NCI-H2196 (cell line): ENCODE measurements at regions not wholly inside any gene's neighbourhood (a gene's known extent, or its start where the extent isn't known, plus 50 kb on each side); places are given as distances from the start of the nearest gene placed in this dataset.
"Not testable (repeated sequence)": the region's sequence is repeated elsewhere in the genome, so short reads cannot be mapped to it uniquely, and the experiment has no call there.

ENCODE experiments used
- DNase-seq: peaks from one replicate; lab custom pipeline; 2025; ENCODE audit not compliant: unreplicated experiment; lab: John Stamatoyannopoulos, UW

DNA sequence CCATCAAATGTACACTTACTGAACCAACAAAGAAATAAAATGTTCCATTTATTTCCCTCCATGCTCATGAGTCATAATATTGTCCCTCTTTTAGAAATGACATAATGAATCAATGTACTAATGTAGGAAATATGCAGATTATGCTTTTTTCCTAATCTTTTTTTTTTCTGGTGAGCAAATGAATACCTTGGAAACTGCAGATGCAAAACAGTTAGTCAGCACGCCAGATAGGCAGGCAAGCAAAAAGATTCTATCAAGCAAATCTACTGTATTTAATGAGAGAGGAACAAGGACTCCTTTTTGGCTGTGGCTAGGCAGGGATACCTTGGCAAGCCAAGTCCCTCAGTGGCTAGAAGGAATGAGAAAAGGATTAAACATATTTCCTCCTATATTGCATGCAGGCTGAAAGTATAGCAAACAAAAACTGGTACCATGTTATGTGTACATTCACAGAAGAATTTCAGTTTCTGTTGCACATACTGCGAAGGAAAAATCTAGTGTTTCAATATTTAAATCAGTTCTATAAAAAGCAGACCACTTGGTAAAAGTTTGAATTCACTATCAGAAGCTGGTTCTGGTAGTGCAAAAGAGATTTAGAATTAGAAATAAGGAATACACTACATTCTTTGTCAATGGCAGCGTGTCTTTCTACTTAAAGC, 605.4 kb downstream of the TLE1 start:
- no peak for DNase-seq

DNA sequence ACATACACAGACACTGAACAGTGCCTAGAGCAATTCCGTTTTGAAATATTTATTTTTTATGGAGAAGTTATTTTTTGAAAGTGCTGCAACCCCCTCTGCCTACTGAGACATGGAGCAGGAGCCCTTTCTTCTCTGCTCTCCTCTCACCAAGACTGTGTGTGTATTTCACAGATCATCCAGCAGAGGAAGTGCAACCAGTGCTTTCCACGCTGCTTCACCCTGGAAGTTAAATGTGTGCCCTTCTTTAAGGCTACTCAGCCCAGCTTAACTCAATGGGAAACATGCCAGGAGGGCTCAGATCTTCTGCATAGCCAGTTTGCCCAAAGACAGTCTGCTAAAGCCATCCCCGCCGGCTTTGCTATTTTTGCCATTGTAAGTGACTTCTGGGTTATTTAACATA, 606.3 kb downstream of the TLE1 start:
- no peak for DNase-seq

- no peak for DNase-seq
These were observed 607.1 kb downstream of the TLE1 start for GRCh38 chr9:81082221-81082620.

DNA sequence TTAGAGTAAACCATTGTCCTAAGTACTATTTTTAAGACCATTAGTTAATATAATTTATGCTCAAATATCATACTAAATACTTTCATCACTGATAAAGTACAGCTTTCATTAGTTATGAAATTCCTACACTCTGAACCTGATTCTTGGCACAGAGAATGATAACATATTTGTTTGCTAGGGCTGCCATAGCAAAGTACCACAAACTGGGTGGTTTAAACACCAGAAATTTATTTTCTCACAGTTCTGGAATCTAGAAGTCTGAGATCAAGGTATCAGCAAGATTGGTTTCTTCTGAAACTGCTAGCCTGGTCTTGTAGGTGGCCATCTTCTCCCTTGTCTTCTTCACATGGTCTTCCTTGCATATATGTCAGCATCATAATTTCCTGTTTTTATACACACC, 608.4 kb downstream of the TLE1 start:
- no peak for DNase-seq

DNA sequence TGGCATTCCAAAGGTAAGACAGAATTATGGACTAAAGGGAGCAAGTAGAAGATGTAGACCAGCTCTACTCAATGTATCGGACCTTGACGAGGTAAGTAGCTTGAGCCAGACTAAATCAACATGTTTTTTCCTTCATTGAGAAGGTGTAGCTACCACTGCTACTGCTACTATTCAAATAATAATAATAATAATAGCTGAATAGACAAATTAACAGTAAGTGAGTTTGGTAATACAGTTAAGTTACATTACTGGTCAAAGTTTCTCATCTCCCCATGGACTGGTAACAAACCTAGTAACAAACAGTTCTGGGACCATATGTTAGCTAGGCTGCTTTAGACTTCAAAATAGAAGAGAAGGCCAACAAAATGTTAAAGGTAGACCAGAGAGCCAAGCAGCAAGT, 609.2 kb downstream of the TLE1 start:
- DNase-seq: no peak

DNA sequence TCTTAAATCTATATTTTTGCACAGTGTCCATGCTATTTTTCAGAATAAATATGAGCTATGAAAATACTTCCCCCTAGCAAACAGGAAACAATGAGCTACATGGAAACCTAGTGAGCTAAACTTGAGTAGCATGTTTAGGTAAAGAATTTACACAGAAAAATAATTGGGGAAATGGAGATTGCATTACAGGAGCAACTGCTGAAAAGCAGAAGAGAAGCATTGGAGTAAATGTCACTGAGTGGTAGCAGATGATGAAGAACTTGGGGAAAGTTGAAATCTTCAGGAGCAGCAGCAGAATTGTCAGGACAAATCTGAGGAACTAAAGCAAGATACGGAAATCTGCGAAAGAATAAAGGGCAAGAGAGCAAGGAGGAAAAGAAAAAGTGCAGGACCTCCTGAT, 610.3 kb downstream of the TLE1 start:
- no peak for DNase-seq

- DNase-seq: no peak
These were observed 610.8 kb downstream of the TLE1 start for GRCh38 chr9:81078555-81078954.

GRCh38 chr9:81077572-81077971, 611.8 kb downstream of the TLE1 start:
- no peak for DNase-seq

- no peak for DNase-seq
These were observed 613.2 kb downstream of the TLE1 start for GRCh38 chr9:81076131-81076530.

- no peak for DNase-seq
These were observed 615.1 kb downstream of the TLE1 start for GRCh38 chr9:81074221-81074620.

- no peak for DNase-seq
These were observed 615.5 kb downstream of the TLE1 start for GRCh38 chr9:81073821-81074220.

DNA sequence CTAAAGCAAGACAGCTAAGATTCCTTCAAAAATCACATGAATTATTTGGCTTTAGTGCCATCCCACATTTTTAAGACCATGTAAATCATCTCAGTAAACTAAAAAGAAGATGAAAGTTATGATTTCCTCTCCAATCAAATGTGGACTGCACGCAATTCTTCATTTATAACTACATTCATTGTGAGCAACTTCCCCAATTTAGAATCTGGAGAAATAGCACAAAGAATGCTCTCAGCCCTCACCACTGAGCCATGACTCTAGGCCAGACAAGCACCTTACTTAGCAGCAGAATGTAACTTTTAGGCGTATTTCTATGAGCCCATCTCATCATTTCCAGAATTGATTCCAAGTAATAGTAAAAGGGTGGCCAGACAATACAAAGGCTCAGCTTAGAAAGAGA, 616.6 kb downstream of the TLE1 start:
- DNase-seq: no peak

- no peak for DNase-seq
These were observed 618.2 kb downstream of the TLE1 start for GRCh38 chr9:81071108-81071507.

GRCh38 chr9:81070689-81071088, 618.7 kb downstream of the TLE1 start:
- no peak for DNase-seq

DNA sequence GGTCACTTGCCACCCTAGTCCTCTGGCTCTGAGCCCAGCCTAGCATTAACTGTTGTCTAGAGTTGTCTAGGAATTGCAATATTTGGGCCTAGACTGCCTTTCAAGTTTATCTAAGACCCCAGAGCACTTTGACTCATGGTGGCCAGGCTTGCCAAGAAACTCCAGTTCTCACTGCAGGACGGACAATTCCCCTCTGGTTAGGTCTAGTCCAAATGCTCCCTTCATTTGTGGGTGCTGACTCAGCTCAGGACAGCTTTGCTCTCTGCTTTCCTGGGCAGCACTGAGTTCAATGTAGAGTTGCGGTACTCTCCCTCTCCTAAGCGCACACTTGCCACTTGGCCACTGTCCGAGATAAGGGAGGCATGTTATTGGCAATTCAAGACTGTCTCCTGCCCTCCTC, 619.4 kb downstream of the TLE1 start:
- no peak for DNase-seq

GRCh38 chr9:81069038-81069795, 620.1 kb downstream of the TLE1 start:
- no peak for DNase-seq

DNA sequence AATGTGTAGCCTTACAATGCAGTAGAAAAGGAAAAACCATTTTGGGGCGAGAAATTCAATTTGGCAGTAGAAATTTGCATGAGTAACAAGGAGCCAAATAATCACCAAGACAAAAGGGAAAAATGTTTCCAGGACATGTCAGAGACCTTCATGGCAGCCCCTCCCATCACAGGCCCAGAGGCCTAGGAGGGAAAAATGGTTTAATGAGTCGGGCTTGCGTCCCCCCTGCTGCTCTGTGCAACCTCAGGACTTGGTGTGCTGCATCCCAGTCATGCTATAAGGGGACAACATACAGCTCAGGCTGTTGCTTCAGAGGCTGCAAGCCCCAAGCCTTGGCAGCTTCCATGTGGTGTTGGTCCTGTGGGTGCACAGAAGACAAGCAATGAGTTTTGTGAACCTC, 626.4 kb downstream of the TLE1 start:
- not testable (repeated sequence) for DNase-seq

GRCh38 chr9:81058782-81059181, 630.6 kb downstream of the TLE1 start:
- DNase-seq: no peak

GRCh38 chr9:81053298-81054025, 635.9 kb downstream of the TLE1 start:
- DNase-seq: no peak

- no peak for DNase-seq
These were observed 636.5 kb downstream of the TLE1 start for GRCh38 chr9:81052846-81053245.

- no peak for DNase-seq
These were observed 642.1 kb downstream of the TLE1 start for GRCh38 chr9:81047280-81047679.

GRCh38 chr9:81045658-81046057, 643.7 kb downstream of the TLE1 start:
- no peak for DNase-seq
